Skin of body (tissue), 1 donor: ENCODE measurements at regions not wholly inside any gene's neighbourhood (a gene's known extent, or its start where the extent isn't known, plus 50 kb on each side); places are given as distances from the start of the nearest gene placed in this dataset.

Experiments used
- DNase-seq: peaks from one replicate; lab custom pipeline; 2025; lab: John Stamatoyannopoulos, UW

- no peak for DNase-seq
Observed at GRCh38 chr16:85399583-85400284, 213.4 kb upstream of the GSE1 start.

DNA sequence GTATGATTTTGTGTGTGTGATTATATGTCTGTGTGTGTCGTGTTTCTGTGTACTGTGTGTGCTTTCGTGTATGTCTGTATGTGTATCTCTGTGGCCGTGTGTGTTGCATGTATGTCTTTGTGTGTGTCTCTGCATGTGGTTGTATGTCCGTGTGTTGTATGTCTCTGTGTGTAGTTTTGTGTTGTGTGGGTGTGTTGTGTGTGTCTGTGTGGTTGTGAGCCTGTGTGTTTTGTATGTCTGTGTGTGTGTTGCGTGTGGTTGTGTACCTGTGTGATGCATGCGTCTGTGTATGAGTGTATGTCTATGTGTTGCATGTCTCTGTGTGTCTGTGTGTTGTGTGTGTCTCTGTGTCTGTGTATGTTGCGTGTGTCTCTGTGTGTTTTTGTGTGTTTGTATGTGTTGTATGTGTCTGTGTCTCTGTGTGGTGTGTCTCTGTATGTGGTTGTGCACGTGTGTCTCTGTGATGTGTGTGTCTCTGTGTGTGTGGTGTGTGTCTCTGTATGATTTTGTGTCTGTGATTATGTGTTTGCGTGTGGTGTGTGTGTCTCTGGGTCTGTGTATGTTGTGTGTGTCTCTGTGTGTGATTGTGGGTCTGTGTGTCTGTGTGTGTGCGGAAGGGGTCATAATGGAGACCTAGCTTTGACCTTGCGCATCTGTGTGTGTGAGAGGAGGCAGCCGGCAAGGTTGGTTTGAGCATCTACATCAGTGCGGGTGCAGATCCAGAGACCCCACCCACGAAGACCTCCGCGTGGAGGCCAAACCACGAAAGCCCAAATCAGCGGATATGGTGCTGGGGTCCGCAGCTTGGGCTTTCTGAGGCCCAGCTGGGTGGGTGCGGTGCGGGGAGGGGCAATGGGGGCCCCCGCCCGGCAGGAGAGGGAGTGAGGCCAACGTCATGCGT, 212.6 kb upstream of the GSE1 start:
- no peak for DNase-seq

GRCh38 chr16:85401370-85401916, 211.7 kb upstream of the GSE1 start:
- no peak for DNase-seq

GRCh38 chr16:85401917-85402766, 211.0 kb upstream of the GSE1 start:
- DNase-seq: no peak

DNA sequence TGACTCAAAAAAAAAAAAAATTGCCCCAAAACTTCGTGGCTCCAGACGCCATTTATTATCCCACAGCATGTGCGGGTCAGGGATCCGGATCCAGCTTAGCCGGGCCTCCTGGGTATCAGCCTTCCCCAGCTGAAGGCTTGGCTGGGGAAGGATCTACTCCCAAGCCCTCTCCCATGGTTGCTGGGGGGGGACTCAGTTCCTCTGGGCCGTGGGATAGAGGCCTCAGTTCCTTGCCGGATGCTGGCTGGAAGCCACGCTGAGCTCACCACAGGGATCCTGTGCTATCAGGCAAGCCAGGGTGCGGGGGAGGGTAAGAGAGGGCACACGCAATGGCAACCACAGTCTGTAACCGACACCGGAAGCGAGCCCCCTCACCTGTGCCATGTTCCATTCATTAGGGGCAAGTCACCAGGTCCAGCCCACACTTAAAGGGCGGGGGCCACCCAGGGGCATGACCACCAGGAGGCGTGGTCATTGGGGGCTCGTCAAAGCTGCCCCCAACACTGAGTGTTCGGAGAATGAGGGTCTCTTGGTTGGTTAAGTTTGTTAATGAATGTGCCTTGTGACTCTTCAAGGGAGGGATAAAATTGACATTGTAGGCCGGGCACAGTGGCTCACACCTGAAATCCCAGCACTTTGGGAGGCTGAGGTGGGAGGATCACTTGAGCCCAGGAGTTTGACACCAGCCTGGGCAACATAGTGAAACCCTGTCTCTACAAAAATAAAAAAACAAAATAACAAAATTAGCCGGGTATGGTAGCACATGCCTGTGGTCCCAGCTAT, 210.0 kb upstream of the GSE1 start:
- DNase-seq: no peak

DNA sequence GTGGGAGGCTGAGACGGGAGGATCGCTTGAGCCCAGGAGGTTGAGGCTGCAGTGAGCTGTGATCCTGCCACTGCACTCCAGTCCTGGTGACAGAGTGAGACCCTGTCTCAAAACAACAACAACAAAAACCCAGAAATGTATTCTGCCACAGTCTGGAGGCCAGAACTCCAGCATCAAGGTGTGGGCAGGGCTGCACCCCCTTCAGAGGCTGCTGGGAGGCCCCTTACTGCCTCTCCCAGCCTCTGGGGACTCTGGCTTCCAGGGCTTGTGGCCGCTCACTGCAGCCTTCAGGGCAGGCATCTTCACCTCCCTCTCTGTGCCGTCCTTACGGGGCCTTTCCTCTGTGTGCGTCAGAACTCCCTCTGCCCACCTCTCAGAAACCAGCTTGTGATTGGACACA, 209.4 kb upstream of the GSE1 start:
- no peak for DNase-seq

GRCh38 chr16:85412911-85413520, 200.1 kb upstream of the GSE1 start:
- DNase-seq: no peak

DNA sequence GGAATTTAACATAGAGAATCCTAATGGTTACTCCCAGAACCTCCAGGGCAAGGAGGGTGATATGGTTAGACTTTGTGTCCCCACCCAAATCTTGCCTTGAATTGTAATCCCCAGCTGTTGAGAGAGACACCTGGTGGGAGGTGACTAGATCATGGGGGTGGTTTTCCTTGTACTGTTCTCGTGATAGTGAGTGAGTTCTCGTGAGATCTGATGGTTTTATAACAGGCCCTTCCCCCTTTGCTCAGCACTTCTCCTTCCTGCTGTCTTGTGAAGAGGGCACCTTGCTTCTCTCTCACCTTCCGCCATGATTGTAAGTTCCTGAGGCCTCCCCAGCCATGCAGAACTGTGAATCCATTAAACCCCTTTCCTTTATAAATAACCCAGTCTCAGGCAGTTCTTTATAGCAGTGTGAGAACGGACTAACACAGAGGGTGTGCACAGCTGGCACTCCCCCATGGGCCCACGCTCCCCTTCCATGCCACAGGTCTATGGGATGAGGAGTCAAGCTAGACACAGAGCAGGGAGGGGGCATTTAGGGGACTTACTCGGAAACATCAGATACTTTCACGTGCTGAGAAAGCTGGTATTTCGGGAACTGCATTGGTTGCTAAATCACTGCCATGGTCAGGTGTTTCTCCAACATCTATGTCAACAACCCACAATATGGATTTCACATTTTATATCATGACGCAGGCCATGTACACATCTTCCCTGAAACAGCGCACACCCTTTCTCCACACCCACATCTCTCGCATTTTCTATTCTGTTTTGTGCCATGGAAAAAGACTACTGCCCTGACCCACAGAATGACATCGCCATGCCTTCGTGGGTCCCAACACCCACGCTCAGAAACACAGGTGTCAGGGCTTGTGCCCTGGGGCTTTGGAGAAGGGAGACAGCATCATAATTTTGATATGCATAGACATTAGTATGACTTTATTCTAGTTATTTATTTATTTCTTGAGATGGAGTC, 199.1 kb upstream of the GSE1 start:
- DNase-seq: no peak

DNA sequence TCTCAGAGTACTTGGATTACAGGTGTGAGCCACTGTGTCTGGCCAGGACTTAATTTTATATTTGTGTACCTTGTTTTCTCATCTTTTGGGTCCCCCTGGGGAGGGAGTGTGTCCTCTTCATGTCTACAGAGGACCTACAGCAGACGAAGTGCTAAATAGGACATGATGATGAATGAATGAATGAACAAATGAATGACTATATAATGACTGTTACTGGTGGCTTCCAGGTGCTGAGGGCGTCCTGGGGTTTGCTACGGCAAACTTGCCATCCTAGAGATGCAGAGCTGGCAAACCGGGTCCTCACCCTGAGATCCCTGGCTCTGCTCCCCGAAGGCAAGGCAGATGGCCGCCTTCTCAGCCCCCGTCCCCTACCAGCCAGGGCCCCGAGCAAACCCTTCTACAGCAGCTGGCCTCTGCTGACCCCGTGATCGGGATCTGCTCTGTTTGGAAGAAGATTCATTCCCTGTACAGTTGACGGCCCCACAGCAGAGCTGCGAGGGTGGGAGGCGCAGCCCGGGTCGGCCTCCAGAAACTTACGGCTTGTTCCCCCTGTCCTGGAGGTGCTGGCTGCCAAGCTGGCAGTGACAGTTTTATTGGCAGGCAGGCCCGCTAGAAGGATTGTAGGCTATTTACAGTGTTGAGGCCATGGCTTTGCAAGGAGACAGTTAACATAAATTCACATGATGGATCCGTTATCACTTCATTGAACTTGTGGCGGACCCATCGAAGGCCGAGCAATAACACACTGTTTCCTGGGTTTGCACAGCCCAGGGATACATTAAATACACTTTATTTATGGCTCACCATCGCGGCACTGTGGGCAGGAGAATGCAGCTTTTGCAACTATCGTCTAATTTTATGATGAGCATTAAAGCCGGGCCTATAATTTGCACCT, 197.7 kb upstream of the GSE1 start:
- DNase-seq: no peak

DNA sequence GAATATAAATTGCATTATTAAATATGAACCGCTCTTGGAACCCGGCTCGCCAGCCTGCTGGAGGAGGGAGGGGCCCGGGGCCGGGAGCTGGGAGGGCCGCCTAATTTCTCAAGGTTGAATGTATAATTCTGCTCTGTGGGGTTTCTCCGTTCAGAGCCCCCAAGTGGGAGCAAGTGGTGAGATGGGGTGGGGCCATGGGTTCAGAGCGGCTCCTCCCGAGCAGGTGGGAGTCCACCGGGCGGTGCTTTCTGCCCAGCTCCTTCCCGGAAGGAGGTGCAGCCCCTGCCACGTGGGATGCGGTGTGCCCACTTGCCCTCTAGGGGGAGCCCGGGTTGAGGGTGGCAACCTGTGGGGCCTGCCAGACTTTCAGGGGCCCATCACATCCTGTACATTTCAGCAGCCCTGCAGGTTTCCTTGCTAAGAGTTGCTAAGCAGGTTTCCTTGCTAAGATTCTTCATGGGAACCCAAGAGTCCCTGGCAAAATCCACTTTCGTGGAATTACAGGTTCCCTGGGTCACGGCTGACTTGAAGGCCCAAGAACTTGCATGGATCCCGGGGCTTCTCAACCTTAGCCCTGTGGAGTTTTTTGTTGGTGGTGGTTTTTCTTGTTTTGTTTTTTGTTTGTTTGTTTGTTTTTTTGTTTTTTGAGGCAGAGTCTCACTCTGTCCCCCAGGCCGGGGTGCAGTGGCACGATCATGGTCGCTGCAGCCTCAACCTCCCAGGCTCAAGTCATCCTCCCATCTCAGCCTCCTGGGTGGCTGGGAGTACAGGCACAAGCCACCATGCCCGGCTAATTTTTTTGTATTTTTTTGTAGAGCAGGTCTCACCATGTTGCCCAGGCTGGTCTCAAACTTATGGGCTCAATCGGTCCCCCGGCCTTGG, 196.7 kb upstream of the GSE1 start:
- no peak for DNase-seq

- no peak for DNase-seq
Observed at GRCh38 chr16:85417156-85417860, 195.8 kb upstream of the GSE1 start.

DNA sequence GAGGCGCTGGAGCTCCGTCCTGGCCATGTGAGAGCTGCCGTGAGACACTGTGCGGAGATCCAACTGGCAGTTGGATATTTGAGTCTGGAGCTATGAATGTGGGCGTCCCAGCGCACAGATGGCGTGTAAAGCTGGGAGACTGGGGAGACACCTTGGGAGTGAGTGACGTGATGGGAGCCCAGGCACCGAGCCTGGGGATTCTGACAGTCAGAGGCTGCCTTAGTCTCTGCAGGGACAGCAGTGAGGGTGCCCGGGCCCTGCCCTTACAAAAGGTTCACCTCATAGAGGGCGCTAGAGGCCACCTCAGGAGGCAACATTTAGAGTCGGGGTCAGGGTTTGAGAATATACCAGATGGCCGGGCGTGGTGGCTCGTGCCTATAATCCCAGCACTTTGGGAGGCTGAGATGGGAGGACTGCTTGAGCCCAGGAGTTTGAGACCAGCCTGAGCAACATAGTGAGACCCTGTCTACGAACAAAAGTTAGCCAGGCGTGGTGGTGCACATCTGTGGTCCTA, 194.1 kb upstream of the GSE1 start:
- no peak for DNase-seq

- DNase-seq: no peak
Observed at GRCh38 chr16:85419503-85420408, 193.4 kb upstream of the GSE1 start.

GRCh38 chr16:85420501-85421337, 192.4 kb upstream of the GSE1 start:
- DNase-seq: peak; percentile 22
